ENCODE measurements at regions not wholly inside any gene's neighbourhood (a gene's known extent, or its start where the extent isn't known, plus 50 kb on each side); places are given as distances from the start of the nearest gene placed in this dataset.
A peak's percentile ranks its signal among the peaks of the same experiment; 100 is the strongest.
"Not testable (repeated sequence)": the region's sequence is repeated elsewhere in the genome, so short reads cannot be mapped to it uniquely, and the experiment has no call there.

DNA sequence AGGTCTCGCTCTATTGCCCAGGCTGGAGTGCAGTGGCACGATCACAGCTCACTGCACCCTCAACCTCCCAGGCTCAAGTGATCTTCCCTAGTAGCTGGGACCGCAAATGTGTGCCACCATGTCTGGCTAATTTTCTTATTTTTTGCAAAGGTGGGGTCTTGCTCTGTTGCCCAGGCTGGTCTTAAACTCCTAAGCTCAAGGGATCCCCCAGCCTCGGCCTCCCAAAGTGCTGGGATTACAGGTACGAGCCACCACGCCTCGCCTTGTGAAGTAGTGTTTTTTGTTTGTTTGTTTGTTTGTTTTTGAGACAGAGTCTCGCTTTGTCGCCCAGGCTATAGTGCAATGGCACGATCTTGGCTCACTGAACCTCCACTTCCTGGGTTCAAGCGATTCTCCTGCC, 125.5 kb downstream of the HAUS1 start:
- not testable (repeated sequence) for DNase-seq (ENCODE audit: low read depth)

GRCh38 chr18:46236156-46236555, 132.0 kb downstream of the HAUS1 start:
- DNase-seq (ENCODE audit: low read depth): no peak

GRCh38 chr18:46237891-46238290, 133.7 kb downstream of the HAUS1 start:
- DNase-seq (ENCODE audit: low read depth): no peak

GRCh38 chr18:46239549-46239948, 135.4 kb downstream of the HAUS1 start:
- no peak for DNase-seq (ENCODE audit: low read depth)

DNA sequence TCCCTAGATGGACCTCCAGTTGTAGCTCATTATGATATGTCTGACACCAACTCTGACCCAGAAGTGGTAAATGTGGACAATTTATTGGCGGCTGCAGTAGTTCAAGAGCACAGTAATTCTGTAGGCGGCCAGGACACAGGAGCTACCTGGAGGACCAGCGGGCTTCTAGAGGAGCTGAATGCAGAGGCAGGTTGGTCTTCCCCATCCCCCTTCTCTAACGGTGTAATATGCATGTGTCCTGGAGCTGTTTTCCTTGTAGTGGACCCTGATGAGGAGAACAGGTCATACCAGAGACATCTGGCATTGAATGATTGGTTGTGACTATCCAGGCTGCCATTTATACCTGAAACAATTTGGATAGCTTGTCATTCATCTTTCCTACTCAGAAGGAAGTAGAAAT, 135.8 kb downstream of the HAUS1 start:
- DNase-seq (ENCODE audit: low read depth): no peak

- DNase-seq (ENCODE audit: low read depth): not testable (repeated sequence)
These were observed 137.2 kb downstream of the HAUS1 start for GRCh38 chr18:46241393-46241792.

DNA sequence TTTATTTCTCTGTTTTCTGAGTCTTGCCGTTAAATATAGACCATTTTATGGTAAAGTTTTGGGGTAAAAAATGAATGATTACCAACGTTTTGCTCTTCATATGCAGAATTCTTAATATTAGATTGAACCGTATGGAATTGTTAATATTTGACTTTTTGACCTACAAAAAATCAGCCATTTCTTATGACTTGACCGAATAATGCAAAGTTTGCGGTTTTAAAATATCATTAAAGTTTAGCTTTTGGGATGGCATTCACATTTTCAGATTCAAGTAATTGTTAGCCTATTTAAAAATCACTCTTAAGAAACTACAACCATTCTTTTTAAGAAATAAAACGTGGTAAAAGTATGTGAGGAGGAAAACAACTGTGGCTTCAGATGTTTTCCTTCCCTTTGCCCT, 138.0 kb downstream of the HAUS1 start:
- DNase-seq (ENCODE audit: low read depth): no peak

- no peak for DNase-seq (ENCODE audit: low read depth)
These were observed 138.9 kb downstream of the HAUS1 start for GRCh38 chr18:46243095-46243494.

GRCh38 chr18:46243673-46244072, 139.5 kb downstream of the HAUS1 start:
- no peak for DNase-seq (ENCODE audit: low read depth)

- DNase-seq (ENCODE audit: low read depth): no peak
These were observed 141.9 kb downstream of the HAUS1 start for GRCh38 chr18:46246101-46246500.

DNA sequence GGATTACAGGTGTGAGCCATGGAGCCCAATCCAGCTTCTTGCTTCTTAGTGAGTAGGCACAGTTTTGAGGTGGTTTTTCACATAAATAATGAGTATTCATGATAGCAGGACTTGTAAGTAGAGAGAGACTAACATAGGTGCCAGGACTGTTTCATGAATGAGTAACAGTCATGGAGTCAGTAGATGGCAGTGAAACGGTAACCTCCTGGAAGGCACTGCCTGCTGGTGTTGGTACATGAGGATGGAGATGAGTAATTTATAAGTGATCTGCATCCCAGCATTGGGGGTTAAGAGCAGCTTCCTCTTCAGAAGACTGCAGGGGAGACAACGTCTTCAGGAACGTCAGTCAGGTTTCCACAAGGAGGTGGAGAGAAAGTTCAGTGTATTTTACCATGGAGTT, 143.8 kb downstream of the HAUS1 start:
- no peak for DNase-seq (ENCODE audit: low read depth)

DNA sequence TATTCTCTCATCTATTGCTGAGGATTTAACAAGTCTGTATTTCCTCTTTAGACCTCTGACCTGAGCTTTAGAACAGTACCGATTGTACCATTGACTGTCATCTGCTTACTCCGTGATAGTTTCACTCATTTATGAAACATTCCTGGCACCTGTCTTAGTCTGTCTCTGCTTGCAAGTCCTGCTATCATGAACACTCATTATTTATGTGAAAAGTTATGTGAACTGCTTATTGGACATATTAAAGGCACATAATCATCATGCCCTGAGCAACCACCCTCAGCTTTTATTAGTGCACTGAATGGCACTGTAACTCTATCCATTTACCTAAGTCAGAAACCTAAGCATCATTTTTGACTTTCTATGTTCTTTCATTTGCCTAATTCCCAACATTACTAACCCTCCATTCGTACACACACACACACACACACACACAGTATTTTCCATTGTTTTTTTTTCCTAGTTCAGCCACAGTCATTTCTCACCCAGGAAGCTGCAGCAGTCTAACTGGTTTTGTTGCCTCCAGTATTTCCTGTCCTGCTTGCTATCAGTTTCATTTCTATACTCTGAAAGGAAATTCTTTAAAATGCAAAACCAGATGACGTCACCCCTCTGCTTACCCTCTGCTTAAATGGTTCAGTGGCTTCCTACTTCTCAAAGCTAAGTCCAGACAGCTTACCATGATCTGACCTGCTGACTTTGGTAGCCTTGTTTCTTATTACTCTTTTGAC, 146.1 kb downstream of the HAUS1 start:
- peak; percentile 67 for DNase-seq (ENCODE audit: low read depth)

GRCh38 chr18:46250812-46251173, 146.6 kb downstream of the HAUS1 start:
- no peak for DNase-seq (ENCODE audit: low read depth)

DNA sequence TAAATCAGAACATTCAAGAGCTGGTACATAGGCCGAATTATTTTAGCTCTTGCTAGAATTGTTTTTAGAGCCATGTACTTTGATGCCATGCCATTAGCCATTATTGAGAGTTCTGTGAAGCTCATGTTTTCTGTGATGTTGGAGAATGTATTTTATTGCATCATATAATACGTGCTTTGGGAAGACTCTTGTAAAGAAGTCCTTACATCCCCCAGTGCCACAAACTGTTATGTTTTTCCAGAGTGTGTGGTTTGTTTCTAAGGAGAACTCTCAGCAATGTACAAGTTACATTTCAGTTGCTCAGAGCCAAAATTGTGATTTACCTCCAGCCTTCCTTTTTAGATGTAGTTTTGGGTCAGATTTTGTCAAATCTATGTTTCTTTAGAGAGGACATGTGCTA, 148.6 kb downstream of the HAUS1 start:
- no peak for DNase-seq (ENCODE audit: low read depth)

DNA sequence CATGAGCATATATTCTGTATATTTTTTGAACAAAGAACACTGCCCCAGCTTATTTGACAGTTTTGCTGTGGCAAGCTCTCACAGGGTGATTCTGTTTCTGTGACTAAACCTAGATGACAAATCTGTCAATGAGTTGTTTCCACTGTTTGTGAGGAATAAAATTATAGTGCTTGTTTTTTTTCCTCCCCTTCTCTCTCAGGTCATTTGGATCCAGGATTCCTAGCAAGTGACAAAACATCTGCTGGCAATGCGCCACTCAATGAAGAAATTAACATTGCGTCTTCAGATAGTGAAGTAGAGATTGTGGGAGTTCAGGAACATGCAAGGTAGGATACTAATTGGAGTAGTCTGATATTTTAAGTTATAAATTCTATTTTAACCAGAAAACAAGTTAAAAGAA, 149.3 kb downstream of the HAUS1 start:
- peak; percentile 15 for DNase-seq (ENCODE audit: low read depth)

DNA sequence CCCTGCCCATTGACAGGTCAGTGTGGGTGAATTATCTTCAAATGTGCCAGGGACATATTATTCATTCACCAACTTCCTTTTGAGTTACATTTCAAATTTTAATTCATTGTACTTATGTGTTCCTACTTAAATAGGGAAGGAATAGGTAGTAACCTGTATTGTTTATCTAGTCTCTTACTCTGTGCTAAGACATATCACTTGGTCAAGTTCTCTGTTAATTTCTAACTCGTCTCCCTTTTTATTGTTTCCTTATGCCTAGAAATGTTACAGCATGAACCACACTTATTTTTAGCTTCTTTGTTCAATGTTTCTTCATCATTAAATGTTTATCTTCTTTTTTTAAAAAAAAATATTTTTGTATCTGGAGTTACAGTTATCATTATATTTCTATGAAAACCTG, 151.9 kb downstream of the HAUS1 start:
- DNase-seq (ENCODE audit: low read depth): no peak

- no peak for DNase-seq (ENCODE audit: low read depth)
These were observed 153.2 kb downstream of the HAUS1 start for GRCh38 chr18:46257366-46257765.

DNA sequence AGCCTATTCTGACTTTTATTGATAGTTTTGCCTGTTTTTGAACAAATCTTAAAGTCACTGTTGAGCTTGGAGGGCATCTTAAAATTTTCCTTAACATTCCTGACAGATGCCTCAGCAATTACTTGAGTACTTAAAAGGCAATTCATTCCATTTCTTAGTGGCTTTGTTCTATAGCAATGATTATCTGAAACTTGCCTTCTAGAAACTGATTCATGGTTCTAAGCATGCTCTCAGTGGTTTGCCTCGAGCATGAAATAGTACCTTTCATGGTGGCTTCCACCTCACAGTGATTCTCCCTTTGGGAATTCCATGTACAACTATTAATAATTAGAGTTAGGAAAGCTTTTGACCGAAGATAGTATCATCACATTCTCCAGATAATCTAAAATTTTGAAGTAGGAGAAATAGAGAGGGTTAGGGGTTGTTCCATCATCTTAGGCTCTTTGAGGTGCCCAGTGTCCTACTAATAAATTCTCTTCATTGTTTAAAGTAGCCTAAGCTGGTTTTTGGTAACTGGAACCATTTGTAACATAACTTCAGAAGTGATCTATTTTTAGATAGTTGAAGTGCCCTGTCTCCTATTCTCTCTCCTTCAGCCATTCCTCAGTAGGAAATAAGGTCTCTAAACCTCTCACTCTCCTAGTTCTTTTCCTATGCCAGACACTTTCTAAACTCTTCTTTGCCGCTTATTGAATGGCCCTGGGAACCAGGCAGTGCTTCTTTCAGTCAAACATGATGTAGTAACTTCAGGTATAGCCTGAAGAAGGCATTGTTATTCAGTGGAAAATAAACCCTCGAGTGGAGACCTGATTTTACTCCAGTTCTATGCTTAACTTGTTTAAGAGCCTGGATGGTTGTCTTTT, 156.1 kb downstream of the HAUS1 start:
- peak; percentile 50 for DNase-seq (ENCODE audit: low read depth)

DNA sequence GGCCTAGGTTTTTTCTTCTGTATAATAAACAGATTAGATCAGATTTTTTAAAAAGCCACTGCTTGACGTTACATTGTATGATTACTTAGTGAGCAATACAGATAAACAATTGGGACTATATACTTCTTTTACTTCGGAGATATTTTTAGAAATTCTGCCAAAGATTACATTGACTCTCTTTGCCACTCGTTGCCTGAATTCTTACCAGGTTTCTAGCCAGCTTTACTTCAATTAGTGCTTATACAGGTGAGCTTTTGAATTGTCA, 156.6 kb downstream of the HAUS1 start:
- DNase-seq (ENCODE audit: low read depth): no peak

DNA sequence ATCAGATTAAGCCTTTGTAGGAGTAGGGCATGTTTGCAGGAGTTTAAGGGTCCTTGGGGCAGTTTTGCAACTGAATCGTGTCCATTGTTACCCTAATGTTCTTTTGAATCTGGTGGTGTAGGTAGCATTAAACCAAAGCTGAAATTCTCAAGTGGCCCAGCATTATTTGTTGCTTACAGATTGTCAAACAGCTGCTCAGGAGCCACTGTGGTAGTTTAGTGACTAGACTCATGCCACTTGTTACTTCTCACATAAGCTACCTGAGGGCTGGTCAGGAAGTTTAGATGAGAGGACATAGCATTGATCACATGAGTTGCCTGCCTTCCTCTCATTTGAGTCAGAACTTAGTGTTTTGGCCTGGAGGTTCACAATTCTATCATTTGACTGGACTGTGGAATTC, 157.6 kb downstream of the HAUS1 start:
- DNase-seq (ENCODE audit: low read depth): no peak

GRCh38 chr18:46262856-46263255, 158.7 kb downstream of the HAUS1 start:
- no peak for DNase-seq (ENCODE audit: low read depth)

- peak; percentile 41 for DNase-seq (ENCODE audit: low read depth)
These were observed 160.1 kb downstream of the HAUS1 start for GRCh38 chr18:46264255-46264654.

GRCh38 chr18:46265196-46266156, 161.3 kb downstream of the HAUS1 start:
- no peak for DNase-seq (ENCODE audit: low read depth)
